Inferior parietal cortex (tissue), 1 donor: ENCODE measurements at regions not wholly inside any gene's neighbourhood (a gene's known extent, or its start where the extent isn't known, plus 50 kb on each side); places are given as distances from the start of the nearest gene placed in this dataset.
"Not testable (repeated sequence)": the region's sequence is repeated elsewhere in the genome, so short reads cannot be mapped to it uniquely, and the experiment has no call there.

Experiments
- DNase-seq: peaks from one replicate; pipeline ENCODE4 v3.0.0-alpha.2; 2016; ENCODE audit errors: extremely low spot score

DNA sequence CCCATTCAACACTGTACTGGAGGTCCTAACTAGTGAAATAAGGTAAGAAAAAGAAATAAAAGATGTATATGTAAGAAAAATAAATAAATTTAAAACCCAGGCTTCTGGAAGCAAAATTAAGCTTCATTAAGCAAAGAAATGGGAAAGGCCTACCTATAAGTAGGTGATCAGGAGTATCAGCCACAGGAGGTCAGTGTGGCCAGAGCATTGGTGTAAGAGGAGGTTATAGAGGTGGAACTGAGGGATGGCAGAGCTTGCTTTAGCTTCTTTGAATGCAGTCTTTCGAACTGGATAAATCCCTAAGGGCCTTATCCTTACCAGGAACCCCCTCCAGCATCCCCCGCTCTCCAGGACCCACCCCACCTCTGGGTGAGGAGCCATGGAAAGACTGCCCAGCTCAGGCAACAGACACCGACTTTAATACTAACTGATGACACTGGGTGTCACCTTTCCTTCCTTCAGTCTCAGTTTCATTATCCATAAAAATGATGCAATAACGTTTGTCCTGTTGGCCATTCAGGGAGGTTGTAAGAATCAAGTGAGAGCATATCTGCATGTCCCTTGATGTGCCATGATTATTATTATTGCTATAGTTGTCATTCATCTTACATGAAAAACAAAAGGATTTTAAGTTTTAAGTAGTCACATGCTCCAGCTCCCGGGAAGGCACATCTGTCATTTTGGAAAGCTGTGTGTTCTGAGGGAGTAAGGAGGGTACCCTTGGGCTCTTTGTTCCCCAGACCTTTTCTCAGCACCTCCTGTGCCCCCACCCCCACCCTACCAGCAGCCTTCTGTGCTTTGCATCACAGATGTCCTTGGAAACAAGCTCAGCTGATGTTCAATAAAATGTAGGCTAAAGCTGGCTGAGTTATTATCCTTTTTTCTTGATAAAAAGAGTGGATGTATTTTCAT is 50.8 kb upstream of the CTNNA1 start:
- no peak for DNase-seq

DNA sequence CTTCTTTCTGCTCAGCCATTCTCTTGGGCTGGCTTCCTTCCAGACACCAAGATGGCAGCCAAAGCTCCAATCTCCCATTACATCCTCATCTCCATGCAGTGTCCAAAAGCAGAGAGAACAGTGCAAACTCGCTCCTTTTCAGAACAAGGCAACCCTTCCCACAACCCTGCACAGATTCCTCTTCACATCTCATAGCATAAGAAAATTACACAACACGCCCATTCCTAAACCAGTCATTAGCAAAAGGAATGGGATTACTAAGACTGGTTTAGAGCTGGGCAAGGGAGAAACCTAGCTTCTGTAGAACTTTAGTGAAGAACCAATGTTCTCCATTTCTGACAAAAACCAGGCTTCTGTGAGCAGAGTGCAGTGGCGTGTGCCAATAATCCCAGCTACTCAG is 51.5 kb upstream of the CTNNA1 start:
- no peak for DNase-seq

DNA sequence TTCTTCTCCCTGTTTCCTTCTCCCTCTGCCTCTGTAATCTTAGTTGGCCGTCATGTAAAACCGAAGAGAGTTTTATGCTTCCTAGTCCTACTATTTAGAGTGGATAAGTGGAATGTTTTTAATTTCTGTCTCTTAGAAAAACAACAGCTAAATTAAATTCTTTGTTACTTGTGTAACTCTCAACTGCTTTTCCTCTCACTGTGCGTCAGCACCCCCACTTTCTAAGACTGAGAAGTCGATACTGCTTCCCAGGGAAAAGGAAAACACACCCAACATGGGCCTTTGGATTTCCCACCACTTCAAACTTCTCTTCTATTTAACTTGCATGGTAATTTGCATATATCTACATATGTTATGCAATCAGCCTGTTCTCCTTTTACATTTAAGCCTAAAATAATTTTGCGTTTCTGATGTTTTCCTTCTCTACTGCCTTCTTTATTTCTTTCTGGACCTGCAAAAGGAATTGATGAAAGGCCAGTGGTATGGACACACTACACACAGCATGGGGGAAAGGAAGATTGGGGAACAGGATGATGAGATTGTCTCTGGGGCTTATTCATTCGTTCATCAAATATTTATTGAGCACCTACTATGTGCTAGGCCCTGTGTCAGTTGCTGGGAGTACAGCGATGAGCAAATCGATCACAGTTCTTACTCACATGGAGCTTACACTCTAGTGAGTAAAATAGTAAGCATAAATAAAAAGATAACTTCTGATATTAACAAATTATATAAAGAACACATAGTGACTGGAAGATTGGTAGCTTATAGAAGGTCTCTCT is 52.5 kb upstream of the CTNNA1 start:
- DNase-seq = no peak

DNA sequence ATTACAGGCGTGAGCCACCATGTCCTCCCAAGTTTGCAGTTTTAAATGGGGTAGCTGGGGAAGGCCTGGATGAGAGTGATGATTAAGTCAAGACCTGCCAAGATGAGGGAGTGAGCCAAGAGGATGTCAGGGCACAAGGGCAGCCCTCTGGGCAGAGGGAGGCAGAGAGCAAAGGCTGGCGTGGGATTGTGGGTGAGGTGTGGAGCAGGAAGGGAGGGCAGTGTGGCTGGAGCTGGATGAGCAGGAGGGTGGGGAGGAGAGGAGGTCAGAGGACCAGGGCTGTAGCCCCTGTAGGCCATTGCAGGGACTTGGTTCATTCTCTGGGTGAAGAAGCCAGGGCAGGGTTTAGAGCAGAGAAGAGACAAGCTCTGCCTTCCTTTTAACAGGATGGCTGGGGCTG is 53.7 kb upstream of the CTNNA1 start:
- DNase-seq = no peak

DNA sequence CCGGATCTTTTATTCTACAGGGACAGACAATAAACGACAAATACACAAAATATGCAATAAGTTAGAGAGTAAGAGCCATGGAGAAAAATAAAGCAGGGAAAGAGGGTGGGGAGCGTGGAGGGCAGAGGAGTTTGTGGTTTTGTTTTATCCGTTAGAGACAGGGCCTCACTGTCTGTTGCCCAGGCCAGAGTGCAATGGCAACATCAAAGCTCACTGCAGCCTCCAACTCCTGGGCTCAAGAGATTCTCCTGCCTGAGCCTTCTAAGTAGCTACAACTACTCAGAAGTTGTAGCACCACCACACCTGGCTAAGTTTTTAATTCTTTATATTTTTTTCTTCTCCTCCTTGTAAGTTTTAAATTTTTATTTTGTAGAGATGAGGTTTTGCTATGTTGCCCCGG is 54.5 kb upstream of the CTNNA1 start:
- no peak for DNase-seq

DNA sequence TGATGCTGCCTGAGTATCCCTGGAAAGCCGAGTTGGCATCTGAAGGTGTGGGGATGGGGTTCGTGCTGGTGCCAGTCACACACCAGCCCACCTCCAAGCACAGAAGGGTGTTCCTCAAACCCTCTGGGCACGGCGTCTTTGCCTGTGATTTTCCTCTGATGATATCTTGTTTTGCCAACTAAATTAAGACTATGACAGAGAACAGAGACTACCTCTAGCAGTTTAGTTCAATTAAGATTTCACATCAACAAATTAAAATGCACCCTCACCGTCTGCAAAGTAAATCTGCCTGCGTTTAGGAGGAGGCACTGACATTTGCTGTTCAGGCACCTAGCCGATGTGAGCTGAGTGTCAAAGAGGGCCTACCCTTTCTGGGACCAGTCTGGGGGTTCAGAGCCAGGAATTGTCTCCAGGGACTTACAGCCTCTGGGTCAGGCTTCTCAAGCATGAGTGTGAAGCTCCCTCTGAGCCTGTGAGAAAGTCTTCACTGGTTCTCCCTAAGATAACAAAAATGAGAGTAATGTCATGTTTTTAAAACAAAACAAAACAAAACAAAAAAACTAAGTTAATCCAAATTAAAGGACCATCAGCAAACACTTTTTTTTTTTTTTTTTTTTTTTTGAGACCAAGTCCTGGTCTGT is 55.4 kb upstream of the CTNNA1 start:
- DNase-seq = no peak

DNA sequence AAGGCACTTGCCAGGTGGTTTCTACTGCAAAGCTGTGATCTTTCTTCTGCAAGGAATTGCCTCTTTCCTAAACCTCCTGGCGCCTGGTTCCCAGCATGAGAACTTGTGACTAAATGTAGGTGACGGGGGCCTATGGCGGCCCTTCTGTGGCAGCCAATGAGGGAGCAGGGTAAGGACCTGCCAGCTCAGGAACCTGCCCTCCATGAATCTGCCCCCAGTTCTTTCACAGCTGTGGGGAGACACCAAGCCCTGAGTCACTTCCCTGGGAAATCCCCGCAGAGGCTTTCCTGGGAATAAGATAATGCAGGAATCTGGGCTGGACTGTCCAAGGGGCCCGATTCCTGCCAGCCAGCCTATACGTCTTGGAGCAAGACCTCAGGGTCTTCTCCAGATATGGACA is 56.7 kb upstream of the CTNNA1 start:
- no peak for DNase-seq

DNA sequence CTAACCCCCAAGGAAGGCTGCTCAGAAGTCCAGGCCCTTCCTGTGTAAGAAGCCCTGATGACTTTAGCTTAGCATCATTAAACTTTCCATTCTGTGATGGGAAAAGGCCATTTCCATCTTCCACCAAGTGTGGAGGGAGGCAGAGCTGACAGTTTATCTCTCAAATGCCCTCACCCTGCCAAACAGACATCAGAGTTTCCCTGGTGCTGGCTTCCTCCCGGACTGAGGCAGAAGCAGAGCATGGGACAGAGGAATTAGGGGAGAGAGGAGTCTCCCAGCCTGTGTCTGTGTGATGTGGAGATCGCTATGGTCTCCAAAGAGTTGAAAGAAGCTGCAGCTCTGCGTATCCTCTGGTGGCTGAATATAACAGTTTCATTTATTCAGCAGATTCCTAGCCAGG is 57.4 kb upstream of the CTNNA1 start:
- DNase-seq = no peak

DNA sequence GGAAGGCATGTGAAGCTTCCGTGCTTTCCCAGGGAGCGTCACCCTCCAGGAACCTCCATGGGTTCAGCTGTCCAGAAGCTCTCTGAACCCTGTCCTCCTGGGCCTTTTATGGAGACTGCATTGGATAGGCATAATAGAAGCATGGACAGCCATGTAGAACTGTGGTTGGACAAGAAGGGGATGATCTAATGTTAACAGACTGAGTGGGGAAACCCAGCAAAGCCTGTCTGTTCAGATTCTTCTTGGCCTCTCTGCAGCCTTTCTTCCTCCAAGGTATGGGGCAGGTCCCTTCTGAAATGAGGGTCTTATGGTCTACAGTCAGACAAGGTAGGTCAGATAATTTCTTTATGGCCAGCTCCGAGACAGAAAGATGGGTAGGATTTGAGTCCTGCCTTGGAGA is 59.1 kb upstream of the CTNNA1 start:
- no peak for DNase-seq

DNA sequence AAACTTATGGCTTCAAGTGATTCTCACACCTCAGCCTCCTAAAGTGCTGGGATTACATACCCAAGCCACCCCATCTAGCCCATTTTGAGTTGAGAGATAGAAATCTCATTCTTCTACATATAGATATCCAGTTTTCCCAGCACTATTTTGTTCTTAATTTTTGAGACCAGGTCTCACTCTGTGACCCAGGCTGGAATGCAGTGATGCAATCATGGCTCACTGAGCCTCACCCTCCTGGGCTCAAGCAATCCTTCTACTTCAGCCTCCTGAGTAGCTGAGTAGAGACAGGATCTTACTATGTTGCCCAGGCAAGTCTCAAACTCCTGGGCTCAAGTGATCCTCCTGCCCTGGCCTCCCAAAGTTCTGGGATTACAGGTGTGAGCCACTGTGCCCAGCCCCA is 60.9 kb upstream of the CTNNA1 start:
- DNase-seq = no peak

DNA sequence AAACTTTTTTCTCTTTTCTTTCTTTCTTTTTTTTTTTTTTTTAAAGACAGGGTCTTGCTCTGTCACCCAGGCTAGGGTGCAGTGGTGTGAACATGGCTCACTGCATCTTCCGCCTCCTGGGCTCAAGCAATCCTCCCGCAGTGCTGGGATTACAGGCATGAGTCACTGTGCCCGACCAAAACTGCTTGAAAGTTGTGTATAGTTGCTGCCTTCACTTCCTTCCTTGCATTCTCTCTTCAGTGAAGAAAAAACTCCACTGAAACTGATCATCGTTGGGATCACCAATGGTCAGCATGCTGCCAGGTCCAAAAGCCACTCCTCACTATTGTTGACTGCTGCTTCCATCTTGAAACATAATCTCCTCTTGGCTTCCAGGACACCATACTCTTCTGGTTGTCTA is 66.6 kb upstream of the CTNNA1 start:
- DNase-seq = no peak

DNA sequence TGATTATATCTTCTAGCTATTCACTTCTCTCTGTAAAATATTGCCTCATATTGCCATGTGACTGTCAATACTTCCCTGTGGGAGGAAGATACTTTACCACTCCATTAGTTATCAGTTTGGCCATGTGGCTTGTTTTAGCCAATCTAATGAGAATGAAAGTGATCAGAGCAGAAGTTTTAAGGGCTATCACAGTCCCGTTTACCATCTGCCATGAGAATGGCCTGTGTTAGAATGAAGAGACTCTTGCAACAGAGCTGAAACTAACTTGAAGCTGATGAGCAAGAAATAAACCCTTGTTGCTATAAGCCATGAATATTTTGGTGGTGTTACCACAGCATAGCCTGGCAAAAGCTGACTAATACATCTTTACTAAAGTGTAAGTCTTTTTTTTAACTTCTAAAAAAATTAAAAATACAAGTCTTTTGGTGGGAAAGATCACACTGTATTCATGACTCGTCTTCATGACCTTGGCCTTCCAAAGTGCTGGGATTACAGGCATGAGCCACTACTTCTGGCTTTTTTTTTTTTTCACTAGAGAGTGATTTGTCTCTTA is 68.0 kb upstream of the CTNNA1 start:
- DNase-seq = no peak

DNA sequence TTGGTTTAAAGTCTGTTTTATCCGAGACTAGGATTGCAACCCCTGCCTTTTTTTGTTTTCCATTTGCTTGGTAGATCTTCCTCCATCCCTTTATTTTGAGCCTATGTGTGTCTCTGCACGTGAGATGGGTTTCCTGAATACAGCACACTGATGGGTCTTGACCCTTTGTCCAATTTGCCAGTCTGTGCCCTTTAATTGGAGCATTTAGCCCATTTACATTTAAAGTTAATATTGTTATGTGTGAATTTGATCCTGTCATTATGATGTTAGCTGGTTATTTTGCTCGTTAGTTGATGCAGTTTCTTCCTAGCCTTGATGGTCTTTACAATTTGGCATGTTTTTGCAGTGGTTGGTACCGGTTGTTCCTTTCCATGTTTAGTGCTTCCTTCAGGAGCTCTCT is 70.8 kb upstream of the CTNNA1 start:
- not testable (repeated sequence) for DNase-seq

DNA sequence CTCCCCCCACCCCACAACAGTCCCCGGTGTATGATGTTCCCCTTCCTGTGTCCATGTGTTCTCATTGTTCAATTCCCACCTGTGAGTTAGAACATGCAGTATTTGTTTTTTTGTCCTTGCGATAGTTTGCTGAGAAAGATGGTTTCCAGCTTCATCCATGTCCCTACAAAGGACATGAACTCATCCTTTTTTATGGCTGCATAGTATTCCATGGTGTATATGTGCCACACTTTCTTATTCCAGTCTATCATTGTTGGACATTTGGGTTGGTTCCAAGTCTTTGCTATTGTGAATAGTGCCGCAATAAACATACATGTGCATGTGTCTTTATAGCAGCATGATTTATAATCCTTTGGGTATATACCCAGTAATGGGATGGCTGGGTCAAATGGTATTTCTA is 74.4 kb upstream of the CTNNA1 start:
- DNase-seq = not testable (repeated sequence)

DNA sequence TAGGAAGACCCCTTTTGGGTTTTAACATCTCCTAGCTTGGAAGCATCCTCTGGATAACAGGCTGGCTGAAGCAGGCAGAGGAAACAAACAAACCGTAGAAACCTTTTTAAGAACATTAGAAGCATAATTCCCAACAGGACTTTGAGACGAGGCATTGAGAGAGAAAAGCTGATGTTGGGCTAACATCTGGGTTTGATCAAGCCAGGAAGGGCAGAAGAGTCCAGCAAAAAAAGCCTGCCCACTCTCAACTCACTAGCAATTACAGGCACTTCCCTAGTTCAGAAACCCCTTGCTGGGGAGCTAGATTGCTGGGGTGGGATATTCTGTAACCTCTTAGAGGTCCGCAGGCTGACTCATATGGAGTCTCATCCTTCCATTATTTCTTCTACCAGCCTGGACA is 75.4 kb upstream of the CTNNA1 start:
- no peak for DNase-seq

DNA sequence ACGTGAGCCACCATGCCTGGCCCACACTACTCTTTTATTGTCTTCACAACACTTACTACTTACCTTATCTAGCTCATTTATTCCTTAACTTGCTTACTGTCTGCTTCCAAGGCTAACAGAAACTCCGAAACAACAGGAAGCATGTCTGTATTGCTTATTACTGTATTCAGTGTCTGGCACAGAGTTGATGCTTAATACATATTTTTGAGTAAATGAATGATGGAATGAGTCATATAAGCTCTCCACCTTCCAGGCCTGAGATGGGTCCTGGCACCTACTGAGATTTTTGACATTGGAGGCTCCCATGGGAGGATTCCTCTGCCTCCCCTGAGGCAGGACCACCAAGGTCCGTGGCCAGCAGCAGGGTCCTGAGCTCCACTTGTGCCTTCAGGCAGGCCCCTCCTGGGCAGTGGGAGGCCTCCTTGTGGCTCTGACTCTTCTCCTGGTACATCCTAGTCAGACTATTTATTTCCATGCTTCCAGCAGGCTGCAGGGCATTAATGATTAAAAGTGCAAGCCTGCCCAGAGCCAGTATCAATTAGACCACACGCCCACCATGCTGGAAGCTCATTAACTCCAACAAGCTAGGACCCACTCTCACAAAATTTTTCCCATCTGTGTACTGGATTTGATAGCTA is 76.5 kb upstream of the CTNNA1 start:
- no peak for DNase-seq

DNA sequence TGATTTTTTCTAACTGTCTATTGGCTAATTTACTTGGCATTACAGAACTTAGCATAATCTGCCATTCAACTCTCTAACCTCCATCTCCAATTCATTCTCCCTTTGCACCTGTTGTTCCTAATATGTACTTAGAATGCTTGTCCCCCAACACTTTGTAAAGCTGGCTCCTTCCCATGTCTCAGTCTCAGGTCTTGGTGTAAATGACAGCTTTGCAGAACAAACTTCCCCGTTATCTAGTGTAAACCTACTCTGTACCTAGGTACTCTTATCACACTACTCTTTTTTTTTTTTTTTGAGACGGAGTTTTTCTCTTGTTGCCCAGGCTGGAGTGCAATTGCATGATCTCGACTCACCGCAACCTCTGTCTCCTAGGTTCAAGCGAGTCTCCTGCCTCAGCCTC is 77.2 kb upstream of the CTNNA1 start:
- no peak for DNase-seq

DNA sequence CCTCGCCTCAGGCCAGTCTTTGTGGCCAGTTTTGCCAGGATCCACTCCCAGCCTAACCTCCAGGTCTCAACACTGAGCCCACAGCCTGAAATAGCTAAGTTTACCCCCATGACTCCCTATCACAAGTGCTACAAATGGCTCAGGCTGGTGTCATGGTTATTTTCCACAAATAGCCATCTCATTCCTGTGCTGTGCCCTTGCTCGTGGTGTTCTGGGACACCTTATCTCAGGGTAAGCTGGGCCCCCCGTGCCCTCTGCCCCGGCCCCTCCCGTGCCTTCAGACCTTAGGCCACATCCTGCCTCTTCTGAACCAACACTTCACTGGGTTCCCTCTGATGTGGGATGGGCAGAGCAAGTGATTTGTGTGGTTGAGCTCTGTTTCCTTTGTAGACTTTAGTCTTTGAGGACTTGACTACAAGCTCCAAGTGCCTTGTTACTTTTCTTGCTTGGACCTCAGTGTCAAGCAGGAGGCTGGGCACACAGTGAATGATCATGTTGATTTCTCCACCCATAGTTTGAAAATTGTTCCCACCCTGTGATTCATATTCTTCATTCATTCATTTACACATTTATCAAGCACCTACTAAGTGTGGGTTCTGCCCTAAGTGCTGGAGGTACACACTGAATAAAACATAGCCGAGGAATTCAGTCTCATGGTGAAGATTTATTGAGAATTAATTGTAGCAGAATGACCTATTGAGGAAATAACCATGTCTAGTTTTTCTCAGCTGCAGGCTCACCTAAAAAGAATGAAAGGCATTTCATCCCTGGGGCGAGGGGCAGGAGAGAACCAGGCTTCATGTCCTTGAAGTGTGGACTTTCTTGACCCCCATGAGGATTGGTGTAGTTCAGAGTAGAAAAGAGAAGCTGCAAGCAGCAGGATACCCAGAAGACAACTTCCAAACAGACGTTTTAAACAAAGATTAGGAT is 84.5 kb upstream of the CTNNA1 start:
- no peak for DNase-seq

DNA sequence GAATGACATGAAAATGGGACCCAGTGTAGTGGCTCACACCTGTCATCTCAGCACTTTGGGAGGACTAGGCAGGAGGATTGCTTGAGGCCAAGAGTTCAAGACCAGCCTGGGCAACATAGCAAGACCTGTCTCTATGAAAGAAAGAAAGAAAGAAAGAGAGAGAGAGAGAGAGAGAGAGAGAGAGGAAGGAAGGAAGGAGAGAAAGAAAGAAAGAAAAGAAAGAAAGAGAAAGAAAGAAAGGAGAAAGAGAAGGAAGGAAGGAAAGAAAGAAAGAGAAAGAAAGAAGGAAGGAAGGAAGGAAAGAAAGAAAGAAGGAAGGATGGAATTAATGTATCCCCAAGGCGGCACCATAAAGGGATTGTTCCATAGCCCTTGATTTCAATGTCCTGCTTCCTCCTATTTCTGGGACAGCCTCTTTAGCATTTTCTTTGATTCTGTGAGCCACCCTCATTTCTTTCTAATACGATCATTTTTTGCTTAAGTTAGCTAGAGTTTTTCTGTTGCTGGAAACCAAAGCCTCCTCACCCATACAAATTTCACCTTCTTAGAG is 85.4 kb upstream of the CTNNA1 start:
- DNase-seq = not testable (repeated sequence)

DNA sequence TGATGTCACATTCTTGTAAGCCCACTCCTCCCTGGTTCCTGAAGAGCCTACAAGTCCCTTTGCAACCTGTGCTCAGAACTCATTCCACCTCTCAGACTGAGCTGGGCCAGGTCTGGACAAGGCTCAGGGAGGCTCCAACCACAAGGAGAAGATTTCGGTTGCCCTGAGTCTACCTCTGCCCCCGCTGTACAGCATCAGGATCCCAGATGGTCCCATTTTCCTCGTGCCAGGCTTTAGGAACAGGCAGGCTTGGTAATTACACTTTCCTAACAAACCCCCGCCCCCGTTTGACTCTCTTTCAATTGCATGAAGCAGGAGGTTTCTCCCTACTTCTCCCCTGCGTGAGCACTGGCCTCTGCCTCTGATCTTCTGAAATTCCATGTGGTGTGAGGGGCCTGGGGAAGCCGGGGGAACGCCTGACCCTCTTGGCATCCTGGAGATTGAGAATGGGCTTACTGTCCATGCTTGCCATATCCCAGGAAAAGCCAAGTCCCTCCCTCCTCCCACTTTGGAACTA is 86.9 kb upstream of the CTNNA1 start:
- no peak for DNase-seq
